GM23248 (cell line): ENCODE measurements at regions not wholly inside any gene's neighbourhood (a gene's known extent, or its start where the extent isn't known, plus 50 kb on each side); places are given as distances from the start of the nearest gene placed in this dataset.

Experiments used
- DNase-seq: peaks from one replicate; pipeline ENCODE4 v3.0.0-alpha.2; 2015
- H2AFZ ChIP-seq: fragments of 200-600 bp; sonication (generic); 2 replicates; pipeline ENCODE4 v1.6.1; 2016; ENCODE audit warnings: antibody characterized with exemption
- H3F3A ChIP-seq: fragments of 200-600 bp; sonication (generic); 2 replicates; pipeline ENCODE4 v1.6.1; 2016; ENCODE audit warnings: mild to moderate bottlenecking, antibody characterized with exemption, mixed run types; ENCODE audit not compliant: insufficient read depth
- H3K27ac ChIP-seq: fragments of 200-600 bp; sonication (generic); 2 replicates; pipeline ENCODE4 v1.5.1; 2016; ENCODE audit warnings: mild to moderate bottlenecking
- H3K27me3 ChIP-seq: fragments of 200-600 bp; sonication (generic); replicated peaks from 2 replicates; pipeline ENCODE4 v1.6.1; 2016; ENCODE audit warnings: mild to moderate bottlenecking; ENCODE audit not compliant: insufficient read depth
- H3K36me3 ChIP-seq: fragments of 200-600 bp; sonication (generic); 2 replicates; pipeline ENCODE4 v1.6.1; 2016; ENCODE audit warnings: low read depth, mild to moderate bottlenecking
- H3K4me1 ChIP-seq: fragments of 200-600 bp; sonication (generic); 2 replicates; pipeline ENCODE4 v1.6.1; 2016; ENCODE audit warnings: mild to moderate bottlenecking; ENCODE audit not compliant: insufficient read depth
- H3K4me2 ChIP-seq: fragments of 200-600 bp; sonication (generic); one replicate; pipeline ENCODE4 v1.6.1; 2016; ENCODE audit warnings: mild to moderate bottlenecking; ENCODE audit not compliant: unreplicated experiment
- H3K4me3 ChIP-seq: fragments of 200-600 bp; sonication (generic); 2 replicates; pipeline ENCODE4 v1.5.1; 2016; ENCODE audit warnings: mild to moderate bottlenecking
- H3K79me2 ChIP-seq: fragments of 200-600 bp; sonication (generic); 2 replicates; pipeline ENCODE4 v1.6.1; 2016; ENCODE audit warnings: mild to moderate bottlenecking; ENCODE audit not compliant: insufficient read depth
- H3K9ac ChIP-seq: fragments of 200-600 bp; sonication (generic); 2 replicates; pipeline ENCODE4 v1.6.1; 2016; ENCODE audit warnings: mild to moderate bottlenecking
- H3K9me2 ChIP-seq: fragments of 200-600 bp; sonication (generic); 2 replicates; pipeline ENCODE4 v1.6.1; 2016; ENCODE audit warnings: mixed run types, mild to moderate bottlenecking, moderate library complexity; ENCODE audit not compliant: insufficient read depth
- H3K9me3 ChIP-seq: fragments of 200-600 bp; sonication (generic); one replicate; pipeline ENCODE4 v1.6.1; 2017; ENCODE audit warnings: low read depth
- H4K20me1 ChIP-seq: fragments of 200-600 bp; sonication (generic); 2 replicates; pipeline ENCODE4 v1.6.0; 2016; ENCODE audit not compliant: insufficient read depth
- EZH2 ChIP-seq: fragments of 200-600 bp; sonication (generic); IDR thresholded peaks from 2 replicates; pipeline ENCODE4 v1.6.1; 2018; ENCODE audit warnings: antibody characterized with exemption, mild to moderate bottlenecking; ENCODE audit not compliant: insufficient read depth, poor library complexity, severe bottlenecking
- EZH2phosphoT487 ChIP-seq: fragments of 200-600 bp; sonication (generic); IDR thresholded peaks from 2 replicates; pipeline ENCODE4 v1.6.1; 2018; ENCODE audit warnings: antibody characterized with exemption, moderate library complexity, mild to moderate bottlenecking, low read depth; ENCODE audit not compliant: insufficient read depth
- WGBS, 2 experiments: methylation state at CpG; one replicate each; pipeline ENCODE4 v1.1.6; 2015 to 2017; ENCODE audit warnings: low lambda C conversion rate in 2 of 2, low coverage in 1 of 2; ENCODE audit errors: missing lambda C conversion rate in 2 of 2; 5-methylcytosine and 5-hydroxymethylcytosine counted together
- in situ Hi-C: fragments of 300-500 bp; cut with MboI; formaldehyde crosslinking; loops from 2 replicates; pipeline ENCODE4 v1.15.0; 2020

DNA sequence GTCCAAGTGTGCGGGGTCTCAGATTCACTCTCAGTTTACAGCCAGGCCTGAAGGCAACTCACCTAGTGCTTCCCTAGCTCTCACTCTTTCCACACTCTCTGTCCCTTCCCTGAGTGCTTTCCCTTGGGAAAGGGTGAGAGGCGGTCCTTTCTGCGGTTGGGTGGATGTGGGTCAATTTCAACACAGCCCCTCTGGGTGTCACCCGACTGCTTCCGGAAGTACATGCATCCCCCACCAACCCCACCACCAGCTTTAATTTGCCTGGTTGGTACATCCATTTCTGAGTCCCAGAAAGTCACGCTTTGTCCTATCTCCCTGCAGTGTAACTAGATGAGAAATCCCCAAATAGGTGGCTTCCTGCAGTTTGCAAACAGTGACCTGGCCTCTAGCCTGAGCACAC is 307.3 kb upstream of the MEIS1 start:
- H2AFZ ChIP-seq, result no peak overlapping the region
- no peak overlapping the region for H3K4me3 ChIP-seq
- H4K20me1 ChIP-seq, result no peaks in the 10 kb centered on the region
- H3K4me1 ChIP-seq, result no peaks in the 10 kb centered on the region
- WGBS, 2 experiments, result 69 to 73% methylated on average over 6 of the region's 6 CpGs
- H3K4me2 ChIP-seq, result no peak overlapping the region
- no peak for DNase-seq
- no peak for TF ChIP-seq EZH2phosphoT487
- no peak for TF ChIP-seq EZH2
- no peak overlapping the region for H3K9ac ChIP-seq
- H3K36me3 ChIP-seq, result no peaks in the 10 kb centered on the region
- in situ Hi-C loops, result no loop called here
- no peaks in the 10 kb centered on the region for H3K9me2 ChIP-seq
- H3K9me3 ChIP-seq, result no peaks in the 10 kb centered on the region
- no peak overlapping the region for H3K27ac ChIP-seq
- no peaks in the 10 kb centered on the region for H3K79me2 ChIP-seq
- H3K27me3 ChIP-seq, result no peaks in the 10 kb centered on the region; the same call in 1 of the 2 replicates
- no peaks in the 10 kb centered on the region for H3F3A ChIP-seq

DNA sequence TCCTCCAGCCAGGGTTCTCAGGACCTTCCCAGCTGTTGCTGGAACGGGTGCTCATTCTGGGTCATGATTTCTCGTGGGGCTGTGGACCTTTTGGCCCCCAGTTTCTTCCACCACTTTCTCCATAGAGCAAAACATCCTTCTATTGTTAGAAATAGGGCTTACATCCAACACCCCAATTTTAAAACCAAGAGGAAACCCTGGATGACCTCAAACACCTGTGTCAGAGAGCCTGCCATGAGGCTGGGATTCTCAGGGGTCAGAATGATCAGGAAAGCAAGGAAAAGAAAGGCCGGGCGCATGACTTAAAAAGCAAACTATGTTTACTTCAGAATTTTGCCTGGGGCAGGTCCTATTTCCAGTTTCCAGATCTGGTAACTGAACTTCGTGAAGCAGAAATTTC is 307.9 kb upstream of the MEIS1 start:
- DNase-seq, result no peak
- no peaks in the 10 kb centered on the region for H3K4me1 ChIP-seq
- no peak overlapping the region for H3K4me3 ChIP-seq
- no peaks in the 10 kb centered on the region for H3K36me3 ChIP-seq
- WGBS, 2 experiments, result 19 to 25% methylated on average over 5 of the region's 5 CpGs
- H3K9me2 ChIP-seq, result no peaks in the 10 kb centered on the region
- no peaks in the 10 kb centered on the region for H4K20me1 ChIP-seq
- TF ChIP-seq EZH2phosphoT487 (no peak), EZH2 (no peak)
- H3K9ac ChIP-seq, result no peak overlapping the region
- H3K9me3 ChIP-seq, result no peaks in the 10 kb centered on the region
- in situ Hi-C loops, result no loop called here
- no peaks in the 10 kb centered on the region for H3K79me2 ChIP-seq
- H3K27me3 ChIP-seq, result no peaks in the 10 kb centered on the region; the same call in 1 of the 2 replicates
- no peaks in the 10 kb centered on the region for H3F3A ChIP-seq
- H3K27ac ChIP-seq, result no peak overlapping the region
- no peak overlapping the region for H3K4me2 ChIP-seq
- H2AFZ ChIP-seq, result no peak overlapping the region

DNA sequence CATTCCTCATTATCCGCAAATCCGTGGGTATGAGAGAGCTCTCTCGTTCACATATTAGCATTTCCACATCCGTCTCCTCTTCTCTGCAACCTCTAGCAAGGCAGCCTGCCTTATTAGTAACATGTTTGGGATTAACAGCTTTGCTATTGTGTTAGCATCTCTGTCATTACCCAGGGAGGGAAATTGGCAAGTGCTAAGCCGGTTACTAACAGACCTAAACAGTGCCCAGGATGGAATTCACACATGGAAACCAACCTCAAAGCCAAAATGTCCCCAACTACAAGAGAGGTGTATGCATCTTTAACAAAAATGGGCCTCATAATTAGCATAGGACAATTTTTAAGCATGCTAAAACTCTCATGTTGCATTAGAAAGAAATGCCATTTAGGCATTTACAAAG is 309.0 kb upstream of the MEIS1 start:
- H2AFZ ChIP-seq, result no peak overlapping the region
- H3K4me3 ChIP-seq, result no peak overlapping the region
- no peaks in the 10 kb centered on the region; the same call in 1 of the 2 replicates for H3K27me3 ChIP-seq
- no peaks in the 10 kb centered on the region for H3K36me3 ChIP-seq
- no peaks in the 10 kb centered on the region for H3K4me1 ChIP-seq
- no peak overlapping the region for H3K4me2 ChIP-seq
- in situ Hi-C loops, result no loop called here
- H4K20me1 ChIP-seq, result no peaks in the 10 kb centered on the region
- DNase-seq, result no peak
- H3K9me2 ChIP-seq, result no peaks in the 10 kb centered on the region
- no peaks in the 10 kb centered on the region for H3K9me3 ChIP-seq
- no peak for TF ChIP-seq EZH2
- no peak for TF ChIP-seq EZH2phosphoT487
- no peak overlapping the region for H3K9ac ChIP-seq
- H3K79me2 ChIP-seq, result no peaks in the 10 kb centered on the region
- 6 to 12% methylated on average over 5 of the region's 5 CpGs for WGBS, 2 experiments
- no peaks in the 10 kb centered on the region for H3F3A ChIP-seq
- H3K27ac ChIP-seq, result no peak overlapping the region

DNA sequence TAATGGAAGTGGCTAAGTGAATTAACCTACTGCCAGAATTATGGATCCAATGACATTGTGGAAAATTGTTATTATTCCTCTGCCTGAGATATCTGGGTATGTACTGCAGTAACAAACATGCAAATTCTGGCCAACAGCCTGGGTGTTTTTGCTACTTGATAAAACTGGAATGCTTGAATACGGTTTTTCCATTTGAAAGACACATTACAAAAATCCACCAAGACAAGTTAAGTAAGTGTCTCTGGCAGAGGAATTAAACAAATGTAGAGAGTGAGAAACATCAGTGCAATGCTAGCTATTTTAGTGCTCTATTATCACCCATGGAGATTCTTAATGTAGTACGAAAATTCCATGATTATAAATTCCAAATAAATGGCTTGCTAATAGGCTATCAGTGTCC is 312.4 kb upstream of the MEIS1 start:
- no peak for DNase-seq
- Histone ChIP-seq H3K4me1 (no peaks in the 10 kb centered on the region), H3K9me2 (no peaks in the 10 kb centered on the region), H3K9ac (no peak overlapping the region), H3F3A (no peaks in the 10 kb centered on the region), H2AFZ (no peak overlapping the region), H3K36me3 (no peaks in the 10 kb centered on the region), H3K27ac (no peak overlapping the region), H3K4me3 (no peak overlapping the region), H3K79me2 (no peaks in the 10 kb centered on the region), H3K9me3 (no peaks in the 10 kb centered on the region), H3K27me3 (no peaks in the 10 kb centered on the region), H3K4me2 (no peak overlapping the region), H4K20me1 (no peaks in the 10 kb centered on the region)
- 2 to 3% methylated on average over 2 of the region's 2 CpGs for WGBS, 2 experiments
- TF ChIP-seq EZH2phosphoT487 (no peak), EZH2 (no peak)
- in situ Hi-C loops, result no loop called here

DNA sequence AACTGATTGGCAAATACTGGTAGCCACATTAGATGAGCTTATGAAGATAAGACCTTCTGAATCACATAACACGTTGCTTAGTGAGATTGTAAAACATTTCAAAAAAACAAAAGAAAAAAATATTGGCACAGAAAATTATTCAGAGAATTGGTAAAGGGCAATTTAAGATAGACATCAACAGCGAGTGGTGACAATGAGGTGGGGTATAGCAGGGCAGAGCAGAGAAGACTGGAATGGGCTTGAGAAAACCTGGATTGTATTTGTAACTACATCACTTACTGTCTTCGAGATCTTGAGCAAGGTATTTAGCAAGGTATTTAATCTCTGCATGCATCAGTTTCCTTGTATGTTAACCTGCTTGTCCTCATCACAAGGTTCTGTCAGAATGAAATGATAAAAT is 313.0 kb upstream of the MEIS1 start:
- no peak overlapping the region for H3K9ac ChIP-seq
- no peak overlapping the region for H2AFZ ChIP-seq
- H3K4me2 ChIP-seq, result no peak overlapping the region
- no peak for DNase-seq
- no peaks in the 10 kb centered on the region for H3K36me3 ChIP-seq
- no peaks in the 10 kb centered on the region for H4K20me1 ChIP-seq
- no peaks in the 10 kb centered on the region for H3K27me3 ChIP-seq
- 13% methylated on average over 3 of the region's 3 CpGs for WGBS, 2 experiments
- no peak overlapping the region for H3K27ac ChIP-seq
- H3K79me2 ChIP-seq, result no peaks in the 10 kb centered on the region
- no peak for TF ChIP-seq EZH2
- no peak for TF ChIP-seq EZH2phosphoT487
- no peaks in the 10 kb centered on the region for H3F3A ChIP-seq
- H3K4me1 ChIP-seq, result no peaks in the 10 kb centered on the region
- in situ Hi-C loops, result no loop called here
- no peak overlapping the region for H3K4me3 ChIP-seq
- no peaks in the 10 kb centered on the region for H3K9me3 ChIP-seq
- no peaks in the 10 kb centered on the region for H3K9me2 ChIP-seq
